CD4-positive, alpha-beta T cell treated with Interleukin-17A for 4 hours (primary cell): ENCODE measurements at regions not wholly inside any gene's neighbourhood (a gene's known extent, or its start where the extent isn't known, plus 50 kb on each side); places are given as distances from the start of the nearest gene placed in this dataset.
"Not testable (repeated sequence)": the region's sequence is repeated elsewhere in the genome, so short reads cannot be mapped to it uniquely, and the experiment has no call there.

Source experiments
- DNase-seq: peaks from one replicate; pipeline ENCODE4 v3.0.0-alpha.2; 2020; ENCODE audit warnings: mixed read lengths

DNA sequence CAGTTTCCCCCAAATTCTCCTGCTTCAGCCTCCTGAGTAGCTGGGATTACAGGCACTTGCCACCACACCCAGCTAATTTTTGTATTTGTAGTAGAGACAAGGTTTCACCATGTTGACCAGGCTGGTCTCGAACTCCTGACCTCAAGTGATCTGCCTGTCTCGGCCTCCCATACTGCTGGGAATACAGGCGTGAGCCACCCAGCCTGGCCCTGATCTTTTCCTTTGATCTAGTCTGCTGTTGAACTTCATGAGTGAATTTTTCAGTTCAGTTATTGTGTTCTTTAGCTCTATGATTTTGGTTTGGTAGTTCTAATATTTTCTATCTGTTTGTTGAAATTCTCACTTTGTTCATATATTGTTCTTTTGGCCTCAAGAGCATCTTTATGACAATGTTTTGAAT is 83.4 kb upstream of the RAP2C start:
- not testable (repeated sequence) for DNase-seq

DNA sequence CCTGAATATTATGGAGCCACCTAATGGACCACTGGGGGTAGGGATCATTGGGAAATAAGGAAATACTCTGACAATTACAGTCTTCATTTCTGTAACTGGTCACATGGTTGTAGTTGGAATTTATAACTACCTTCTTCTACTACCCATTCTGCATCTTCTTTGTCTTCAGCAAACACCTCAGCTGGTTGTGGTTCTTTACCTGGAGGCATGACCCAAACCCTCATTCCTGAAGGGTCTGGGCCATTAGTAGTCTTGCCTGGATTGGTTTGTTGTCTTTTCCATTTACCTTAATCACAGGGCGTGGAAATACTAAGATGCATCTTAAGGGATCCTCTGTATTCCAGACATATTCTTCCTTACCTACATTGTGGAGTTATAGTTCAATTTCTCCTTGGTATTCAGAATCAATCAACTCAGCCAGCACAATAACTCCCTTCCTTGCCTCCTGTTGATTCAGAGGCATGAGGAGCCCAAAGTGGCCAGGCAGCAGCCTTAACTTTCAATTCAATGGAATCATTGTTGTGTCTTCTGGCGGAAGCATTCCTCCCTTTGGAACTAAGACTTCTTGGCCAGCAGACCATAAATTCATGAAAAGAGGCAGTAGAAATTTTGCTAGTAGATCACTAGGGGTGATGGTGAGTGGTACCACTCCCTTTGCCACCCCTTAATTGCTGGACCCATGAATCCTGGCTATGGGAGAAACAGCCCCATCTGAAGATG is 75.7 kb upstream of the RAP2C start:
- no peak for DNase-seq

DNA sequence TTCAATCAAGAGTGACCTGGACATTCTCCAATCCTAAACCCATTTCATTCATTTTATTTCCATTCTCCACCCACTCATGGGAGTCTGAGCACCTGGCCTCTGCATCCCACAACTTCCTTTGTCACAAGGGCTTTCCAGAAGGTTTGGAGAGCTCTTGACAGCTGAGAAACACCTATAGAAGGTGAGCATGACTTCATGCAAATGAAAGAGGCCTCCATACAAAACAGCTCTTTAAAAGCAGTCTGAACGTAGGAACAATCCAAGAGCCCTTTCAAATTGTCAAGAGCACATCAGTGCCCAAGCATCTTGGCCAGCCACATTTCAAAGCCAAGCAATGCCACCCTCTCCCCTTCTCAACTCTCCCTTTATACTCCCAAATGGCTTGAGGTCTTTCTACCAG is 74.9 kb upstream of the RAP2C start:
- DNase-seq, result no peak

GRCh38 chrX:132292793-132293192 is 73.5 kb upstream of the RAP2C start:
- DNase-seq, result peak; percentile 31

DNA sequence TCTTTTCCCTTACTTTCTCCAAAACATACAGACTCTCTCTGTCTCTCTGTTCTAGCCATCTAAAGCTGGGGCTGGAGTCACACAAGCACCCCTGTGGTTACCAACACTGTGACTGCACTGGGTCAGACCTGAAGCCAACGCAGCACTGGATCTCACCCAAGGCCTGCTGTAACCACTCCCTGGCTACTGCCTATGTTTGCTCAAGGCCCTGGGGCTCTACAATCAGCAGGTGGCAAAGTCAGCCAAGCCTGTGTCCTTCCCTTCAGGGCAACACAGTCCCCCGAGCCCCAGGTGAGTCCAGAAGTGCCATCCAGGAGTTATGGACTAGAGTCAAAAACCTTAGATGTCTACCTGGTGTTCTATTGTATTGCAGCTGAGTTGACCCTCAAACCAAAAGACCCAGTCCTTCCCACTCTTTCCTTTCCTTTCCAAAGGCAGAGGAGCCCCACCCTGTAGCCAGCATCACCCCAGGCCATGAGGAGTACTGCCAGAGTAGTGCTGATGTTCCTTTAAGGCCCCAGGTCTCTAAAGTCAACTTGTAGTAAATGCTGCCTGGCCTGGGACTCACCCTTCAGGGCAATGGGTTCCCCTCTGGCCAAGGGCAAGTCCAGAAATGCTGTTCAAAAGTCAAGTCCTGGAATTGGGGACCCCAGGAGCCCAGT is 58.8 kb upstream of the RAP2C start:
- DNase-seq, result no peak

- DNase-seq, result no peak
Measured at GRCh38 chrX:132272826-132273225, 53.6 kb upstream of the RAP2C start.

- no peak for DNase-seq
Measured at GRCh38 chrX:132271311-132271778, 52.1 kb upstream of the RAP2C start.

GRCh38 chrX:132270699-132271098 is 51.5 kb upstream of the RAP2C start:
- DNase-seq, result no peak

GRCh38 chrX:132270021-132270420 is 50.8 kb upstream of the RAP2C start:
- DNase-seq, result no peak
